ENCODE measurements at regions not wholly inside any gene's neighbourhood (a gene's known extent, or its start where the extent isn't known, plus 50 kb on each side); places are given as distances from the start of the nearest gene placed in this dataset.

DNA sequence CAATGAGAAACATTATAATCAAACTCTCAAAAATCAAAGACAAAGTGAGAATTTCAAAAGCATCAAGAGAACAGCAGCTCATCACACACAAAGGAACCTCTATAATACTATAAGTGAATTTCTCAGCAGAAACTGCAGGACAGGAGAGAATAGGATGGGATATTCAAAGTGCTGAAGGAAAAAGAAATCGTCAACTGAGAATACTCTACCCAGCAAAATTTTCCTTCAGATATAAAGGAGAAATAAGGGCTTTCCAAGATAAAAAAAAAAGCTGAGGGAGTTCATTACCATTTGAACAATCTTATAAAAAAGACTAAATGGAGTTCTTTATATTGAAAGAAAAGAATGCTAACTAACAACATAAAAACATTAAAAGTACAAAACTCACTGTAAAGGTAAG is 481.1 kb downstream of the TLE4 start:
- DNase-seq (no peak), ATAC-seq (no peak)
- no peak overlapping the region for H3K4me3 ChIP-seq
- H3K9me3 ChIP-seq: peaks cover 0 to 29% of the 10 kb centered on the region in 2 donors
- H3K4me1 ChIP-seq: no peaks in the 10 kb centered on the region
- H3K27me3 ChIP-seq: no peaks in the 10 kb centered on the region
- no peak overlapping the region for H3K27ac ChIP-seq
- intact Hi-C loops (cut with DNase I): no loop called here
- no peaks in the 10 kb centered on the region for H3K36me3 ChIP-seq
- TF ChIP-seq, protein P1, sequence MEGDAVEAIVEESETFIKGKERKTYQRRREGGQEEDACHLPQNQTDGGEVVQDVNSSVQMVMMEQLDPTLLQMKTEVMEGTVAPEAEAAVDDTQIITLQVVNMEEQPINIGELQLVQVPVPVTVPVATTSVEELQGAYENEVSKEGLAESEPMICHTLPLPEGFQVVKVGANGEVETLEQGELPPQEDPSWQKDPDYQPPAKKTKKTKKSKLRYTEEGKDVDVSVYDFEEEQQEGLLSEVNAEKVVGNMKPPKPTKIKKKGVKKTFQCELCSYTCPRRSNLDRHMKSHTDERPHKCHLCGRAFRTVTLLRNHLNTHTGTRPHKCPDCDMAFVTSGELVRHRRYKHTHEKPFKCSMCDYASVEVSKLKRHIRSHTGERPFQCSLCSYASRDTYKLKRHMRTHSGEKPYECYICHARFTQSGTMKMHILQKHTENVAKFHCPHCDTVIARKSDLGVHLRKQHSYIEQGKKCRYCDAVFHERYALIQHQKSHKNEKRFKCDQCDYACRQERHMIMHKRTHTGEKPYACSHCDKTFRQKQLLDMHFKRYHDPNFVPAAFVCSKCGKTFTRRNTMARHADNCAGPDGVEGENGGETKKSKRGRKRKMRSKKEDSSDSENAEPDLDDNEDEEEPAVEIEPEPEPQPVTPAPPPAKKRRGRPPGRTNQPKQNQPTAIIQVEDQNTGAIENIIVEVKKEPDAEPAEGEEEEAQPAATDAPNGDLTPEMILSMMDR (IDR thresholded peaks at IDR 0.05): no peak

DNA sequence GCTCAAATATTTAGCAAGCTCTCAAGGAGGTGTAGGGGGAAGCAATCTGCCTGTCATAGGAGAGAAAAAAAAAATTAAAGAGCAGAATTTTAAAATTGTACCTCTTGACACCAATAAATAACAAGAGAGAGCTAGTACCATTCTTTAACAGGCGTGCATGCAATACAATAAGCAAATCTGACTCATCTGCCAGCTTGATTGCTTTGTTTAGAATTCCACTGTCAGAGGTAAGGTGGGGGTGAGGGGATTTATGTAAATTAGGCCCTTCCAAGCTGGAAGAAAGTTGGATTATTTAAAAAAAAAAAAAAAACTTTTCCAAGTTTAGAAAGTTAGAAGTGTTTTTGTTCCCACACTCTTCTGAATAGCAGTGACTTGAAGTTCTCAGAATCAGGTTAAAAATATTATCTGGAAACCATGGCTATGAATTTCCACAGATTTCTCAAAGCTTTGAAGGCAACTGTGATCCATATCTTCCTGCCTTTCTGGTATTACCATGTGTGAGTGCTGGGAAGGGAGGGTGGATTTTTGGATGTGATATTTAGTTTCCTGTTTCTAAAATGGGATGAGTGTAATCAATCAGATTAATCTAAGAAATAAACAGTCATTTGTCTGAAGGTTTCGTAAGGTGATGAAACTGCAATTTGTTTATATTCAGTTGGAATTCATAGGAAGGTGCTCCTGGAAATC is 477.5 kb downstream of the TLE4 start:
- TF ChIP-seq, protein P1 (IDR thresholded peaks at IDR 0.05): no peak
- H3K36me3 ChIP-seq: no peaks in the 10 kb centered on the region
- H3K27me3 ChIP-seq: no peaks in the 10 kb centered on the region
- H3K9me3 ChIP-seq: peaks cover 0 to 22% of the 10 kb centered on the region in 2 donors
- ATAC-seq: no peak
- intact Hi-C loops (cut with DNase I): no loop called here
- no peak overlapping the region for H3K27ac ChIP-seq
- DNase-seq: no peak
- no peak overlapping the region for H3K4me3 ChIP-seq
- H3K4me1 ChIP-seq: no peaks in the 10 kb centered on the region

DNA sequence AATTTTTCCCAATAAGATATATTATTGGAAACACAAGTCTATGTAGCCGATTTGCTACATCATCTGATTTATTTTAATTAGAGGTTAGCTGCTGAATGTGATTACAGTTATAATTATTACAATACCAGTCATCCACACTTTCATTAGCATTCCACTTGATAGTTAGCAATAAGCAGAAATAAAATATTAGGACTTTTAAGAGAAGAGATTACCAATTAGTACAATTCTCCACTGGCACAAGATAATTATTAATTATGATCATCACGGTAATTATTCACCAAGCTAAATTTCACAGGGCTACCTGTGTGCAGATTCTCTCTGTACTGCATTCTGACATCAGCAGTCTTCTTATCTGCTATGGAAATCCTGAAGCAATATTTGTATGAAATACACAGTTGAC is 474.7 kb downstream of the TLE4 start:
- Histone ChIP-seq H3K9me3 (peaks cover 0 to 2% of the 10 kb centered on the region in 2 donors), H3K36me3 (no peaks in the 10 kb centered on the region), H3K27ac (no peak overlapping the region), H3K27me3 (no peaks in the 10 kb centered on the region), H3K4me3 (no peak overlapping the region), H3K4me1 (no peaks in the 10 kb centered on the region)
- no peak for ATAC-seq
- TF ChIP-seq, protein P1 (IDR thresholded peaks at IDR 0.05): no peak
- no peak for DNase-seq
- intact Hi-C loops (cut with DNase I): no loop called here

DNA sequence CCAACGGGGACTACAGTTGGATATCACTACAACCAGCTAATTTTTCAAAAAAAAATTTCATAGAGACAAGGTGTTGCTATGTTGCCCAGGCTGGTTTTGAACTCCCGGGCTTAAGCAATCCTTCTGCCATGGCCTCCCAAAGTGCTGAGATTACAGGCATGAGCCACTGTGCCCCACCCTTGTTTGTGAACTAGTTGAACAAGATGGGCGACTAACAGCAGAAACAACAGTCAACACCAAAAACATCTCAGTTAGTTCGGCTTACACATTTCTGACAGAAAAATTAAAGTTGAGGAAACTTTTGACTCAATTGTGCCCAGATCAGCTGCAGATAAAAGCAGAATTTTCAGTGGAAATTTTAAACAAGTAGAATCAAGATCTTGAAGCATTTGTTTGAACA is 470.1 kb downstream of the TLE4 start:
- ATAC-seq: no peak
- Histone ChIP-seq H3K27ac (no peak overlapping the region), H3K4me1 (no peaks in the 10 kb centered on the region), H3K27me3 (no peaks in the 10 kb centered on the region), H3K36me3 (no peaks in the 10 kb centered on the region), H3K9me3 (peaks cover 0 to 5% of the 10 kb centered on the region in 2 donors), H3K4me3 (no peak overlapping the region)
- intact Hi-C loops (cut with DNase I): no loop called here
- DNase-seq: no peak
- TF ChIP-seq, protein P1 (IDR thresholded peaks at IDR 0.05): no peak

DNA sequence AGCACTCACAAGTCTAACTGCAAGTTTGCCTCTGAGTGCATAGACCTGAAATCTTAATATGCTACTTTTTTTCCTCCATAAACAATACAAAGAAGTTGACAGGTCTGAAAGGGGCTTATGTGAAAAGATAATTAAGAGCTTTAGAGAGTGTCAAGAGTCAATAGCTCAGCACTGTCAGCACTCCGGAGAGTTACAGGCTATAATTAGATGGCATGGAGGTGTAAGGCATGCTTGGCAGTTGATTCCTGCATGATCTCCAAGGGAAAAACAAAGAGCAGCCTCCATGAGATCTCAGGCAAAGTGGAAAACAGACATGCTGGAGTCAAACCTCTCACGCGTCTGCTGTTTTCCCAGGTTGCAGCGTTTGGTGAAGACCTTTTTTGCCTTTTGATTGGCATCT is 468.7 kb downstream of the TLE4 start:
- TF ChIP-seq, protein P1 (IDR thresholded peaks at IDR 0.05): no peak
- no peak for ATAC-seq
- Histone ChIP-seq H3K9me3 (peaks cover 0 to 7% of the 10 kb centered on the region in 2 donors), H3K27ac (no peak overlapping the region), H3K4me1 (no peaks in the 10 kb centered on the region), H3K27me3 (no peaks in the 10 kb centered on the region), H3K36me3 (no peaks in the 10 kb centered on the region), H3K4me3 (no peak overlapping the region)
- intact Hi-C loops (cut with DNase I): no loop called here
- DNase-seq: no peak

All from left lung (tissue), 4 donors.